ENCODE measurements at regions not wholly inside any gene's neighbourhood (a gene's known extent, or its start where the extent isn't known, plus 50 kb on each side); places are given as distances from the start of the nearest gene placed in this dataset.

- no peaks in the 10 kb centered on the region for H3K9me2 ChIP-seq (ENCODE audit: insufficient read depth)
- TF ChIP-seq STAT1 (IDR thresholded peaks at IDR 0.05; ENCODE audit: unreplicated experiment) (no peak), ETS1 (IDR thresholded peaks at IDR 0.05) (no peak), REST (IDR thresholded peaks at IDR 0.05; ENCODE audit: unreplicated experiment) (no peak), ZNF331 (CRISPR knock-in tag; IDR thresholded peaks at IDR 0.05; ENCODE audit: low read depth) (no peak), POLR2AphosphoS5 (IDR thresholded peaks at IDR 0.05; ENCODE audit: low read depth) (no peak), NANOG (IDR thresholded peaks at IDR 0.05; ENCODE audit: borderline replicate concordance) (no peak), JUNB (IDR thresholded peaks at IDR 0.05; ENCODE audit: unreplicated experiment) (no peak), CREB1 (CRISPR knock-in tag; IDR thresholded peaks at IDR 0.05; ENCODE audit: low read depth) (no peak), ZNF462 (CRISPR knock-in tag; IDR thresholded peaks at IDR 0.05) (no peak), EZH2 (IDR thresholded peaks at IDR 0.05; ENCODE audit: low read depth, unreplicated experiment) (no peak), EZH2phosphoT487 (IDR thresholded peaks at IDR 0.05; ENCODE audit: unreplicated experiment) (no peak), ZNF114 (CRISPR knock-in tag; IDR thresholded peaks at IDR 0.05) (no peak)
- TF ChIP-seq, protein P1, sequence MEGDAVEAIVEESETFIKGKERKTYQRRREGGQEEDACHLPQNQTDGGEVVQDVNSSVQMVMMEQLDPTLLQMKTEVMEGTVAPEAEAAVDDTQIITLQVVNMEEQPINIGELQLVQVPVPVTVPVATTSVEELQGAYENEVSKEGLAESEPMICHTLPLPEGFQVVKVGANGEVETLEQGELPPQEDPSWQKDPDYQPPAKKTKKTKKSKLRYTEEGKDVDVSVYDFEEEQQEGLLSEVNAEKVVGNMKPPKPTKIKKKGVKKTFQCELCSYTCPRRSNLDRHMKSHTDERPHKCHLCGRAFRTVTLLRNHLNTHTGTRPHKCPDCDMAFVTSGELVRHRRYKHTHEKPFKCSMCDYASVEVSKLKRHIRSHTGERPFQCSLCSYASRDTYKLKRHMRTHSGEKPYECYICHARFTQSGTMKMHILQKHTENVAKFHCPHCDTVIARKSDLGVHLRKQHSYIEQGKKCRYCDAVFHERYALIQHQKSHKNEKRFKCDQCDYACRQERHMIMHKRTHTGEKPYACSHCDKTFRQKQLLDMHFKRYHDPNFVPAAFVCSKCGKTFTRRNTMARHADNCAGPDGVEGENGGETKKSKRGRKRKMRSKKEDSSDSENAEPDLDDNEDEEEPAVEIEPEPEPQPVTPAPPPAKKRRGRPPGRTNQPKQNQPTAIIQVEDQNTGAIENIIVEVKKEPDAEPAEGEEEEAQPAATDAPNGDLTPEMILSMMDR (conservative IDR thresholded peaks at IDR 0.05; ENCODE audit: low read depth in 2 of 2) = no peak
- no peak overlapping the region for H3K4me2 ChIP-seq
- Mint-ChIP-seq H3K36me3 (ENCODE audit: low read depth) (no peaks in the 10 kb centered on the region), H3K27ac (peak overlapping the region; percentile 69), H3K4me3 (no peak overlapping the region), H3K27me3 (ENCODE audit: insufficient read depth, low read depth, poor library complexity) (peaks cover 4% of the 10 kb centered on the region), H3K4me1 (peaks cover 14% of the 10 kb centered on the region), H3K9me3 (no peaks in the 10 kb centered on the region)
- no peaks in the 10 kb centered on the region for H3K27me3 ChIP-seq (ENCODE audit: insufficient read depth)
- no peaks in the 10 kb centered on the region; the same call in 1 of the 2 replicates for H3K36me3 ChIP-seq (ENCODE audit: insufficient read depth)
- H3F3A ChIP-seq (replicated peaks; ENCODE audit: low read depth) = no peaks in the 10 kb centered on the region
- DNase-seq (ENCODE audit: low spot score) (no peak), ATAC-seq (no peak)
- no peak overlapping the region for H3K27ac ChIP-seq (ENCODE audit: low read depth)
- H3K4me1 ChIP-seq (ENCODE audit: insufficient read depth) = no peaks in the 10 kb centered on the region
- H2AFZ ChIP-seq = no peak overlapping the region
- H3K79me2 ChIP-seq (replicated peaks; ENCODE audit: insufficient read depth) = no peaks in the 10 kb centered on the region
- no peaks in the 10 kb centered on the region for H4K20me1 ChIP-seq (replicated peaks; ENCODE audit: insufficient read depth)
- no peak overlapping the region for H3K4me3 ChIP-seq
Measured at GRCh38 chr16:5653041-5653440, 555.4 kb upstream of the EEF2KMT start.
